ENCODE measurements at regions not wholly inside any gene's neighbourhood (a gene's known extent, or its start where the extent isn't known, plus 50 kb on each side); places are given as distances from the start of the nearest gene placed in this dataset.
"Not testable (repeated sequence)": the region's sequence is repeated elsewhere in the genome, so short reads cannot be mapped to it uniquely, and the experiment has no call there.

- not testable (repeated sequence) for H3K23ac ChIP-seq (ENCODE audit: insufficient read length)
Observed at GRCh38 chr1:166433404-166434304, 266.9 kb upstream of the FAM78B start.

More at GRCh38 chr1:166433404-166434304, 266.9 kb upstream of the FAM78B start:
- H2AK5ac ChIP-seq (ENCODE audit: low read depth, low read length); H3K79me1 ChIP-seq (ENCODE audit: low read depth, low read length); H3K18ac ChIP-seq (ENCODE audit: extremely low read depth, low read length); H3K4me3 ChIP-seq (ENCODE audit: extremely low read depth in 1 of 4, insufficient read depth in 2 of 4, low read depth in 3 of 4, low read length in 4 of 4); H3K4me1 ChIP-seq (replicated peaks in 1 of 4; ENCODE audit: control insufficient read depth in 3 of 4, insufficient read depth in 4 of 4, low read length in 3 of 4); H4K5ac ChIP-seq (ENCODE audit: insufficient read length, low read depth, low read length); H3K4me2 ChIP-seq (ENCODE audit: insufficient read depth in 1 of 2, low read depth in 2 of 2, low read length in 2 of 2); H2BK12ac ChIP-seq (ENCODE audit: low read depth, low read length); H4K20me1 ChIP-seq (replicated peaks in 1 of 2; ENCODE audit: control insufficient read depth in 1 of 2, insufficient read depth in 2 of 2, low read length in 2 of 2); POLR2A ChIA-PET (ENCODE audit: partially characterized antibody); H3K27me3 ChIP-seq (replicated peaks in 1 of 4; ENCODE audit: control insufficient read depth in 3 of 4, extremely low read depth in 1 of 4, insufficient read depth in 3 of 4, low read length in 3 of 4); H3K56ac ChIP-seq (replicated peaks; ENCODE audit: insufficient read length, low read depth, low read length); H4K8ac ChIP-seq (ENCODE audit: extremely low read depth, insufficient read depth, low read length); H3K27ac ChIP-seq (ENCODE audit: low read depth, low read length); H2BK120ac ChIP-seq (replicated peaks; ENCODE audit: low read depth, low read length); H3K9ac ChIP-seq (replicated peaks in 1 of 4; ENCODE audit: extremely low read depth in 1 of 4, low read depth in 3 of 4, low read length in 3 of 4); H3K23me2 ChIP-seq (ENCODE audit: low read depth, low read length); H3K14ac ChIP-seq (ENCODE audit: insufficient read length); H3K4ac ChIP-seq (replicated peaks; ENCODE audit: insufficient read length, low read depth, low read length); H2BK5ac ChIP-seq (ENCODE audit: low read depth, low read length); H3K9me3 ChIP-seq (ENCODE audit: insufficient read depth in 2 of 2, low read depth in 1 of 2, low read length in 1 of 2); H4K91ac ChIP-seq (replicated peaks; ENCODE audit: insufficient read length, low read length); H2BK20ac ChIP-seq (ENCODE audit: low read length); H2BK15ac ChIP-seq (ENCODE audit: low read length); H3K36me3 ChIP-seq (ENCODE audit: control insufficient read depth in 2 of 4, insufficient read depth in 4 of 4, low read length in 3 of 4); H3K79me2 ChIP-seq (ENCODE audit: control insufficient read depth in 1 of 2, insufficient read depth in 2 of 2, low read length in 2 of 2): not testable (repeated sequence)
- DNase-seq (ENCODE audit: low read depth in 1 of 2, low spot score in 2 of 2): peak; percentile 17 to 45
- FAIRE-seq: peak; percentile 90
- TF ChIP-seq RAD21 (IDR thresholded peaks at IDR 0.05 in 1 of 2, conservative IDR thresholded peaks at IDR 0.05 in 1 of 2; ENCODE audit: low read depth in 2 of 2, low read length in 2 of 2) (peak; percentile 91 to 93), CTCF (IDR thresholded peaks at IDR 0.05; ENCODE audit: control extremely low read depth in 1 of 3, insufficient read depth in 1 of 3, low read depth in 1 of 3, low read length in 3 of 3) (peak; percentile 15 to 72 (median 61))
- peak overlapping the region; percentile 79 for H2AFZ ChIP-seq (ENCODE audit: low read length)
- CTCF ChIA-PET (ENCODE audit: partially characterized antibody): interaction anchor here (0.6 to 3.8 kb wide), 33 partner anchors 11 to 722 kb away, joined by 3 to 14 read pairs (median 4); partner anchors contain the start of gene FAM78B
- WGBS, 2 experiments (ENCODE audit: extremely low coverage in 1 of 2, insufficient coverage in 1 of 2, insufficient read length in 1 of 2, insufficient replicate concordance in 2 of 2, low coverage in 1 of 2, low lambda C conversion rate in 2 of 2, missing lambda C conversion rate in 1 of 2): 56% methylated on average over 6 of the region's 7 CpGs; no CpG with 5 or more reads in 1 of the 2 experiments

All from H1 (cell line).